PFSK-1 (cell line): ENCODE measurements at regions not wholly inside any gene's neighbourhood (a gene's known extent, or its start where the extent isn't known, plus 50 kb on each side); places are given as distances from the start of the nearest gene placed in this dataset.

Experiments
- FOXP2 ChIP-seq: optimal IDR thresholded peaks from 2 replicates; pipeline ENCODE3; 2011; ENCODE audit warnings: borderline replicate concordance, control low read depth, inconsistent platforms; ENCODE audit not compliant: insufficient read depth; ENCODE audit errors: extremely low read length, extremely low read depth
- POLR2AphosphoS5 ChIP-seq: IDR thresholded peaks from 2 replicates; pipeline ENCODE4 v1.6.1; 2012; ENCODE audit warnings: low read depth, mild to moderate bottlenecking, control low read depth, low read length, moderate library complexity
- SIN3A ChIP-seq: IDR thresholded peaks from 2 replicates; pipeline ENCODE4 v1.6.1; 2012; ENCODE audit warnings: mild to moderate bottlenecking, low read length, moderate library complexity, borderline replicate concordance; ENCODE audit not compliant: insufficient read depth
- TAF1 ChIP-seq: IDR thresholded peaks from 2 replicates; pipeline ENCODE4 v1.6.1; 2012; ENCODE audit warnings: low read length, control low read depth, borderline replicate concordance; ENCODE audit not compliant: insufficient read depth
- TF ChIP-seq, protein P1 (sequence below), 2 experiments: IDR thresholded peaks; 2 replicates each; pipeline versions ENCODE4 v1.6.1 to v1.8.0; 2011 to 2012; ENCODE audit warnings: low read depth in 2 of 2, low read length in 2 of 2, control low read depth in 1 of 2, inconsistent platforms in 1 of 2, mild to moderate bottlenecking in 1 of 2, moderate library complexity in 1 of 2; ENCODE audit not compliant: insufficient read depth in 1 of 2

DNA sequence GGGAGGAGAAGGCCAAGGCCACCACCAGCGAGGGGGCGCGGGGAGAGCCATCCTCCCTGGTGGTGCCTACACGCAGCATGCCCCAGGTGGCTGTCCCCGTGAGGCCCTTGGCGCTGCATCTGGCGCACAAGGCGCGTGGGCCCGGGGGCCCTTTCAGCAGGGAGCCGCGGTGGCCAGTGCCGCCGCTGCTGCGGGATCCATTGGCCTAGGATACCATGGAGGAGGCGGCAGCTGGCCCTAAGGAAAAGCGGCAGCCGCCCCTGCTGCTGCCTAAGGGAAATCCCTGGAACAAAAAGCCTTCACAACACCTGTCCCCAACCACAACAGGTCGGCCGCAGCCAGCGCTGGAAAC is 1059.6 kb downstream of the TECRL start:
- TF ChIP-seq, protein P1, sequence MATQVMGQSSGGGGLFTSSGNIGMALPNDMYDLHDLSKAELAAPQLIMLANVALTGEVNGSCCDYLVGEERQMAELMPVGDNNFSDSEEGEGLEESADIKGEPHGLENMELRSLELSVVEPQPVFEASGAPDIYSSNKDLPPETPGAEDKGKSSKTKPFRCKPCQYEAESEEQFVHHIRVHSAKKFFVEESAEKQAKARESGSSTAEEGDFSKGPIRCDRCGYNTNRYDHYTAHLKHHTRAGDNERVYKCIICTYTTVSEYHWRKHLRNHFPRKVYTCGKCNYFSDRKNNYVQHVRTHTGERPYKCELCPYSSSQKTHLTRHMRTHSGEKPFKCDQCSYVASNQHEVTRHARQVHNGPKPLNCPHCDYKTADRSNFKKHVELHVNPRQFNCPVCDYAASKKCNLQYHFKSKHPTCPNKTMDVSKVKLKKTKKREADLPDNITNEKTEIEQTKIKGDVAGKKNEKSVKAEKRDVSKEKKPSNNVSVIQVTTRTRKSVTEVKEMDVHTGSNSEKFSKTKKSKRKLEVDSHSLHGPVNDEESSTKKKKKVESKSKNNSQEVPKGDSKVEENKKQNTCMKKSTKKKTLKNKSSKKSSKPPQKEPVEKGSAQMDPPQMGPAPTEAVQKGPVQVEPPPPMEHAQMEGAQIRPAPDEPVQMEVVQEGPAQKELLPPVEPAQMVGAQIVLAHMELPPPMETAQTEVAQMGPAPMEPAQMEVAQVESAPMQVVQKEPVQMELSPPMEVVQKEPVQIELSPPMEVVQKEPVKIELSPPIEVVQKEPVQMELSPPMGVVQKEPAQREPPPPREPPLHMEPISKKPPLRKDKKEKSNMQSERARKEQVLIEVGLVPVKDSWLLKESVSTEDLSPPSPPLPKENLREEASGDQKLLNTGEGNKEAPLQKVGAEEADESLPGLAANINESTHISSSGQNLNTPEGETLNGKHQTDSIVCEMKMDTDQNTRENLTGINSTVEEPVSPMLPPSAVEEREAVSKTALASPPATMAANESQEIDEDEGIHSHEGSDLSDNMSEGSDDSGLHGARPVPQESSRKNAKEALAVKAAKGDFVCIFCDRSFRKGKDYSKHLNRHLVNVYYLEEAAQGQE (IDR thresholded peaks at IDR 0.05; ENCODE audit: insufficient read depth in 1 of 2, low read depth in 2 of 2, low read length in 2 of 2) = no peak
- TF ChIP-seq SIN3A = no peak
- TF ChIP-seq POLR2AphosphoS5 = no peak
- TF ChIP-seq FOXP2 = no peak
- TF ChIP-seq TAF1 = no peak

DNA sequence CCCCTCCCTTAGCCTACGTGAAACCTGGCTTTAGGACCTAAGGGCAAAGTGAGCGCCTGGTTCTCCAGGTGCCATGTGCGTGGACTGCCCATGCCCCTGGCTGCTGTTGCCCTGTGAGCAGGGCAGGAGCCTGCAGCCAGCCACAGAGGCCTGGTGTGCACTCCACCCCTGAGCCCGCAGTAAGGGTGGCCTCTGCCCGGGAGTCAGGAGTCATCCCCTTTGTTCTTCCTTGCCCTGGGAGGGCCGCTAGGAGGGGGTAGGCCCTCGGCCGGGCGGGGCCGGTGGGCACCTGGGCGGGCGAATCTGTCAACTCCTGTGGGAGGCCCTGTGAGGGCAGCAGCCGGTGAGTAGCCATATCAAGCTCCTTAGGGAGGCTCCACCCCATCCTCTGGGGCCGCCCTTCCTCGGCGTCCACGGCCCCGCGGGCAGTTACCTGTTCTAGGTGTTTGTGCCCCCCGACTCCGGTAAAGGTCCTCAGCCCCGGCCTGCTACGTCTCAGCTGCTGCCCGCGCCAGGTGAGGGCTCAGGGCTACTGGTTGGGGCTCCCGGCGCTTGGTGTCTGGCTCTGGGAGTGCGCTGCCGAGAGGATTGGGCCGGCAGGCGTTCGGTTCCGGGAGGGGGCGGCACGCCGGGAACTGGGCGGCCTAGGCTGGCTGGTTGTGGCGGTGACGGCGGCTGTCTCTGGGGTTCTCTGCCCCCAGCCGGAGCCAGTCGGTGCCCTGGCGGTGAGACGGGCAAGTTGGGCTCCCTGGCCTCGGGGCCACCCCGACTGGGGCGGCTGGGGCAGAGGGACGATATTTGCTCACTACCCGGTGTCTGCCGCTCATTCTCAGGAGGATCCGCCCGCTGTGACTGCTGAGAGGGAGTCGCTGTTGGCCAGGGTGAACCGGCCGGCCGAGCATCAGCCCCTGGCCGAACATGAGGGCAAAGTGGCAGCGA is 1060.2 kb downstream of the TECRL start:
- TF ChIP-seq SIN3A (no peak), POLR2AphosphoS5 (no peak), TAF1 (no peak), FOXP2 (no peak)
- TF ChIP-seq, protein P1 (IDR thresholded peaks at IDR 0.05; ENCODE audit: insufficient read depth in 1 of 2, low read depth in 2 of 2, low read length in 2 of 2) = no peak

DNA sequence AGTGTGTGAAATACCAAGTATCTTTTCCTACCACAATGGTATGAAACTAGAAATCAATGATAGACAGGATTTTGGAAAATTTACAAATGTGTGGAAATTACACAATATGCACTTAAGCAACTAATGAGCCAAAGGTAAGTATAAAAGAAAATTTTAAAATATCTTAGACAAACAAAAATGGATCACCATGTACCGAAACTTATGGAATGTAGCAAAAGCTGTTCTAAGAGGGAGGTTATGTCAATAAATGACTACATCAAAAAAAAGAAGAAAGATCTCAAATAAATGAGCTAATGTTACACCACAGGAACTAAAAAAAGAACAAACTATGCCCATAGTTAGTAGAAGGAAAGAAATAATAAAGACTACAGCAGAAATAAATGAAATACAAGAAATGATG is 1084.1 kb downstream of the TECRL start:
- no peak for TF ChIP-seq FOXP2
- no peak for TF ChIP-seq SIN3A
- TF ChIP-seq, protein P1 (IDR thresholded peaks at IDR 0.05; ENCODE audit: insufficient read depth in 1 of 2, low read depth in 2 of 2, low read length in 2 of 2) = no peak
- no peak for TF ChIP-seq TAF1
- TF ChIP-seq POLR2AphosphoS5 = no peak

DNA sequence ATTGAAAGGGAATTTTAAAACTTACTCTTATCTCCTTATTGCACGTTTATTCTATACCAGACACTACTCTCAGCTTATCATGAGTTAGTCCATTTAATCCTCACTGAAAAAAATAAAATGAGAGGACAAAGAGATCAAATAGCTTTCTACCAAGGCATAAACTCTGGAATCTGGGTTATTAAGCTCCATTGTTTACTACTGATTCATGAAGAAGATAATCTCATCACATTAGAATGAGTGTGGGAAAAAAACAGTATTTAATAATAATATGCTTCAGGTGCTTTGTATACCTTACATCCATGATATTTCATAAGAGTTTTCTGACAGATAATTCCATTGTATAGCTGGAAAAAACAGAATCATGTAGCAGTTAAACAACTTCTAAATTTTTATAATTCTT is 1092.6 kb downstream of the TECRL start:
- TF ChIP-seq, protein P1 (IDR thresholded peaks at IDR 0.05; ENCODE audit: insufficient read depth in 1 of 2, low read depth in 2 of 2, low read length in 2 of 2) = no peak
- TF ChIP-seq TAF1 (no peak), POLR2AphosphoS5 (no peak), FOXP2 (no peak), SIN3A (no peak)

DNA sequence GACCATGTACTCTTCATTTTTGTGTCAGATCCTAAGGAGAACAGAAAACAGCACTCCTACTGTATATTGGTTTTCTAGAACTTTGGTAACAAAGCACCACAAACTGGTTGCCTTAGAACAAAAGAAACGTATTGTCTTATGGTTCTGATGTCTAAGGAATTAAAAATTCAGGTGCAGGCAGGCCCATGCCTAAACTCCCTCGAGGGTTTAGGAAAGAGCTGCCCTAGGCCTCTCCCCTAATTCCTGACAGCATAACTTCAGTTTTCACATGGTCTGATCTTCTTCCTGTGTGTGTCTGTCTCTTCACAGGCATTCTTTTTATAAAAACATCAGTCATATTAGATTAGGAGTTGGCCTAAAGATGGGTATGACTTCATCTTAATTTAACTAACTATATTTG is 1093.6 kb downstream of the TECRL start:
- TF ChIP-seq TAF1 = no peak
- TF ChIP-seq FOXP2 = no peak
- TF ChIP-seq, protein P1 (IDR thresholded peaks at IDR 0.05; ENCODE audit: insufficient read depth in 1 of 2, low read depth in 2 of 2, low read length in 2 of 2) = no peak
- no peak for TF ChIP-seq POLR2AphosphoS5
- TF ChIP-seq SIN3A = no peak
